ENCODE measurements at regions not wholly inside any gene's neighbourhood (a gene's known extent, or its start where the extent isn't known, plus 50 kb on each side); places are given as distances from the start of the nearest gene placed in this dataset.

DNA sequence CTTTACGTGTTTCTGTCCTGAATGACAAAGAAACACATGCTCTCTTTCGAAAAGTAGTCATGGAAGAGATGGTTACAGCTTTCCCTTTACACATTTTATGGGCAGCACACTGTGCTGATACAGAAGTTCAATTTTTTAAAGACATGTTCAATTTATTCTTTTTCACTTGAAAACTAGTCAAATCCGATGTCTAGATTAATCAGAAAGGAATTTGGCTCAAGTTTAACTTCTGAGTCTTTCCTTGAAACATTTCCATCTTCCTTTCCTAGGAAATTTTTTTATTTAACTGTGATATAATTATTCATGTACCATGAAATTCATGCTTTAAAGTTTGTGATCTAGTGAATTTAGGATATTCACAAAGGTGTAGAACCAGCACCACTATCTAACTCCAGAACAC, 360.1 kb downstream of the TNS3 start:
- Histone ChIP-seq H3K9me3 (ENCODE audit: control insufficient read depth, insufficient read depth, low read length) (no peaks in the 10 kb centered on the region), H3K36me3 (ENCODE audit: control insufficient read depth, insufficient read depth, low read length) (no peaks in the 10 kb centered on the region), H3K4me3 (ENCODE audit: low read depth, low read length) (no peak overlapping the region), H3K27me3 (ENCODE audit: control insufficient read depth, insufficient read depth, low read length) (no peaks in the 10 kb centered on the region), H3K9ac (ENCODE audit: low read depth, low read length) (no peak overlapping the region), H3K4me1 (ENCODE audit: control insufficient read depth, insufficient read depth, low read length) (no peaks in the 10 kb centered on the region)

- Histone ChIP-seq H3K4me1 (ENCODE audit: control insufficient read depth, insufficient read depth, low read length) (no peaks in the 10 kb centered on the region), H3K36me3 (ENCODE audit: control insufficient read depth, insufficient read depth, low read length) (no peaks in the 10 kb centered on the region), H3K27me3 (ENCODE audit: control insufficient read depth, insufficient read depth, low read length) (no peaks in the 10 kb centered on the region), H3K4me3 (ENCODE audit: low read depth, low read length) (no peak overlapping the region), H3K9ac (ENCODE audit: low read depth, low read length) (no peak overlapping the region), H3K9me3 (ENCODE audit: control insufficient read depth, insufficient read depth, low read length) (no peaks in the 10 kb centered on the region)
Observed at GRCh38 chr7:47218378-47219176, 363.3 kb downstream of the TNS3 start.

DNA sequence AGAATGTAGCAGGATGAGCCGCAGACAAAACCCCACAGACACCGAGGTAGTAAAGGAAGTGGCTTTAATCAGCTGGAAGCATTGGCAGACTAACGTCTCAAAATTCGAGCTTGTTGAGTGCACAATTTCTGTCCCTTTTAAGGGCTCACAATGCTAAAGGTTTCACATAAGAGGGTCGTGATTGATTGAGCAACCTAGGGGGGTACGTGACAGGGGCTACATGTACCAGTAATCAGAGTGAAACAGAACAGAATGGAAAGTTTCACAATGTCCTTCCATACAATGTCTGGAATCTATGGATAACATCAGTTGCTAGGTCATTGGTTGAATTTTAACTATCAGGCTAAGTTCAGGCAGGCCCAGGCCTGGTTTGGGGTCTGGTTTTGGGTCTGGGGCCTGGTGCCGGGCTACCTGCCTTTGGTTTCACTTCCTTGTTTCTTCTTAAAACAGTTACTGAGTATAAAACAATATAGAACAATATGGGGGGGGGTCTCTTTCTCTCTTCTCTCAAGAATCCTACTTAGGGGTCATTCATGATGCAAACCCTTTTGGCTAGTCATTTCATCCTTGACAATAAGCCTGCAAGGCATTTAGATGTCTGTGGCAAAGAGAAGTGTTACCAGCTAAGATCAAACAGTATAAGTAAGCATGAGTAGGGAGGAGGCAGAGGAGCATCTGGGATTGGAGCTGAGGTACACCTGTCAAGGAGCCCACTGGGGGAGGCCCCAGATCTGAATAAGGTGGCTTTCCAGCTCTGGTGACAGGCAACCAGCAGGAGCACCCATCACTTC, 364.1 kb downstream of the TNS3 start:
- Histone ChIP-seq H3K9me3 (ENCODE audit: control insufficient read depth, insufficient read depth, low read length) (no peaks in the 10 kb centered on the region), H3K9ac (ENCODE audit: low read depth, low read length) (no peak overlapping the region), H3K36me3 (ENCODE audit: control insufficient read depth, insufficient read depth, low read length) (no peaks in the 10 kb centered on the region), H3K4me1 (ENCODE audit: control insufficient read depth, insufficient read depth, low read length) (no peaks in the 10 kb centered on the region), H3K27me3 (ENCODE audit: control insufficient read depth, insufficient read depth, low read length) (no peaks in the 10 kb centered on the region), H3K4me3 (ENCODE audit: low read depth, low read length) (no peak overlapping the region)

DNA sequence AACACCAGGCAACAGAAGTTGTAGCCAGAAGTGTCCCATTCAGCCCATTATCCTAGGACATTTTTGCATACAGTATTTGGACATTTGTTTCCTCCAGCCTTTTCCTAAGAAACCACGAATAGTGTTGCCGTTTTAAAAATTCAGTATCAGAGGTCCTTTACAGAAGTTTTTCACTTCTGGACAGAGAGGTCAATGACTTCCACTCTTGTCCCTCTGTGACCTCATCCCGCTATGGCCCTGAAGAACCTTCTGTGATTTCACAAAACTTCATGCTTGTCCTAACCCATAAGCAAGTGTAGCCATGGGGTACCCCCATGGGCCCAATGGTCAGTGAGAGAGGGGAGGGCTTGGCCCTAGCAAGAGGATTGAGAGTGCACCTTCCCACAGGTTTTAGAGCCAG, 364.8 kb downstream of the TNS3 start:
- H3K27me3 ChIP-seq (ENCODE audit: control insufficient read depth, insufficient read depth, low read length), result no peaks in the 10 kb centered on the region
- H3K4me3 ChIP-seq (ENCODE audit: low read depth, low read length), result no peak overlapping the region
- no peaks in the 10 kb centered on the region for H3K36me3 ChIP-seq (ENCODE audit: control insufficient read depth, insufficient read depth, low read length)
- H3K4me1 ChIP-seq (ENCODE audit: control insufficient read depth, insufficient read depth, low read length), result no peaks in the 10 kb centered on the region
- H3K9me3 ChIP-seq (ENCODE audit: control insufficient read depth, insufficient read depth, low read length), result no peaks in the 10 kb centered on the region
- H3K9ac ChIP-seq (ENCODE audit: low read depth, low read length), result no peak overlapping the region

DNA sequence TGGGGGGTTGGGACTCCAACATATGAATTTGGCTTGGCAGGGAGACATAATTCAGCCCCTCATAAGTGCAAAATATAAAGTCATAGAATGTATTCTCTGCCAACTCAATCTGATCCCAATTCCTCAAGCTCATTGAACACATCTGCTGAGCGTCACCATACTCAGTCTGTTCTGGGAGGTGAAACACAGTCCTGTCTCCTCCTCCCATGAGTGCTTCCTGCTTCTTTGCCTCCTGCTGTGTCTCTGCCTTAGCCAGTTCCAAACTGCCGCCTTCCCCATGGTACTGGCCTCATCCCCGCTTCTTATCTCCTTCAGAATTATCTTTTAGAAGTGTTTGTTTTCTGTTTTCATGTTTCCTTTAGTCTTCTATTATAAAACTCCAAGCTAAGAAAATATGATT, 365.5 kb downstream of the TNS3 start:
- H3K4me3 ChIP-seq (ENCODE audit: low read depth, low read length), result no peak overlapping the region
- H3K27me3 ChIP-seq (ENCODE audit: control insufficient read depth, insufficient read depth, low read length), result no peaks in the 10 kb centered on the region
- H3K9me3 ChIP-seq (ENCODE audit: control insufficient read depth, insufficient read depth, low read length), result no peaks in the 10 kb centered on the region
- no peak overlapping the region for H3K9ac ChIP-seq (ENCODE audit: low read depth, low read length)
- no peaks in the 10 kb centered on the region for H3K36me3 ChIP-seq (ENCODE audit: control insufficient read depth, insufficient read depth, low read length)
- no peaks in the 10 kb centered on the region for H3K4me1 ChIP-seq (ENCODE audit: control insufficient read depth, insufficient read depth, low read length)

- Histone ChIP-seq H3K4me3 (ENCODE audit: low read depth, low read length) (no peak overlapping the region), H3K27me3 (ENCODE audit: control insufficient read depth, insufficient read depth, low read length) (no peaks in the 10 kb centered on the region), H3K9ac (ENCODE audit: low read depth, low read length) (no peak overlapping the region), H3K9me3 (ENCODE audit: control insufficient read depth, insufficient read depth, low read length) (no peaks in the 10 kb centered on the region), H3K4me1 (ENCODE audit: control insufficient read depth, insufficient read depth, low read length) (peaks cover 3% of the 10 kb centered on the region), H3K36me3 (ENCODE audit: control insufficient read depth, insufficient read depth, low read length) (no peaks in the 10 kb centered on the region)
Observed at GRCh38 chr7:47215640-47216039, 366.3 kb downstream of the TNS3 start.

DNA sequence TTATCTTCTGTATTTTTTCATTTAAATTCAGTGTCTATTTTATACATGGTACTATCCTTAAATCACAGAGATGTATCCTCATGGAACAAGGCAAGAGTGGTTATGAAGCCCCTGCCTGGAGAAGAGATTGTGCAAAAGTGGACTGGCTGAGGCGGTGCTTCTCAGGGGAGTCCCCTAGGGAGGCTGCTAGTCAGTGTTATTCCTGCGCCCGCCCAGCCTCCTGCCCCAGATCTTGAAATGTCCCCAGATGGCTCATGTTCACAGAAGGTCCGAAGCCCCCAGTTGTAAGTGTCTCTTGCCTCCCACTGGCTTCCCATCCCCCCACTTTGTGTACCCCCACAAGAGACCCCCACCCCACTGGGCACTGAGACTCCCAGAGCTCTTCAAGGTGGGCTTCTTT, 366.9 kb downstream of the TNS3 start:
- no peaks in the 10 kb centered on the region for H3K27me3 ChIP-seq (ENCODE audit: control insufficient read depth, insufficient read depth, low read length)
- no peaks in the 10 kb centered on the region for H3K36me3 ChIP-seq (ENCODE audit: control insufficient read depth, insufficient read depth, low read length)
- no peak overlapping the region for H3K9ac ChIP-seq (ENCODE audit: low read depth, low read length)
- no peaks in the 10 kb centered on the region for H3K9me3 ChIP-seq (ENCODE audit: control insufficient read depth, insufficient read depth, low read length)
- H3K4me3 ChIP-seq (ENCODE audit: low read depth, low read length), result no peak overlapping the region
- peaks cover 3% of the 10 kb centered on the region for H3K4me1 ChIP-seq (ENCODE audit: control insufficient read depth, insufficient read depth, low read length)

GRCh38 chr7:47213276-47213675, 368.6 kb downstream of the TNS3 start:
- Histone ChIP-seq H3K4me3 (ENCODE audit: low read depth, low read length) (no peak overlapping the region), H3K27me3 (ENCODE audit: control insufficient read depth, insufficient read depth, low read length) (no peaks in the 10 kb centered on the region)

DNA sequence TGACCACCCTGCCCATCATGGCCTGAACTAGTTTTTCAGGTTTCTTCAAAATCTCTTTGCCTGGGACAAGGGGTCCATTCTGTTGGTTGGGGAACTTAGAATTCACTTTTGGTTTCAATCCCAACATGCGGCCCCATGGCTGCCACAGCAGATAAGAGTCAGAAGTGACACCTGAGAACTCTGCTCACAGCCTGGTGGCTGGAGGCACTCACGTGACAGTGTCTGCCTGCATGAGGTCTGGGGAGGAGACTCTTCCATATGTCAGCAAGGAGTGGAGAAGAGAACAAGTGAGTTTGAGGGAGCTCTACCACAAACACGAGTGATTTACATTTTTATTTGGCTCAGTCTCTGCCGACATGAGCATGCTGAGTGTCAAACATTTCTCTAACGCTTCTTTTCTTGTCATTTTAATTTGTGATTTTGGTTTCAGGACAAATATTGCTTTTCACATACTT, 370.4 kb downstream of the TNS3 start:
- Histone ChIP-seq H3K4me3 (ENCODE audit: low read depth, low read length) (no peak overlapping the region), H3K4me1 (ENCODE audit: control insufficient read depth, insufficient read depth, low read length) (peaks cover 3% of the 10 kb centered on the region), H3K27me3 (ENCODE audit: control insufficient read depth, insufficient read depth, low read length) (no peaks in the 10 kb centered on the region), H3K9ac (ENCODE audit: low read depth, low read length) (no peak overlapping the region), H3K36me3 (ENCODE audit: control insufficient read depth, insufficient read depth, low read length) (no peaks in the 10 kb centered on the region), H3K9me3 (ENCODE audit: control insufficient read depth, insufficient read depth, low read length) (no peaks in the 10 kb centered on the region)

More at GRCh38 chr7:47213276-47213675, 368.6 kb downstream of the TNS3 start:
- Histone ChIP-seq H3K9me3 (ENCODE audit: control insufficient read depth, insufficient read depth, low read length) (no peaks in the 10 kb centered on the region), H3K9ac (ENCODE audit: low read depth, low read length) (no peak overlapping the region), H3K4me1 (ENCODE audit: control insufficient read depth, insufficient read depth, low read length) (peaks cover 3% of the 10 kb centered on the region), H3K36me3 (ENCODE audit: control insufficient read depth, insufficient read depth, low read length) (no peaks in the 10 kb centered on the region)

DNA sequence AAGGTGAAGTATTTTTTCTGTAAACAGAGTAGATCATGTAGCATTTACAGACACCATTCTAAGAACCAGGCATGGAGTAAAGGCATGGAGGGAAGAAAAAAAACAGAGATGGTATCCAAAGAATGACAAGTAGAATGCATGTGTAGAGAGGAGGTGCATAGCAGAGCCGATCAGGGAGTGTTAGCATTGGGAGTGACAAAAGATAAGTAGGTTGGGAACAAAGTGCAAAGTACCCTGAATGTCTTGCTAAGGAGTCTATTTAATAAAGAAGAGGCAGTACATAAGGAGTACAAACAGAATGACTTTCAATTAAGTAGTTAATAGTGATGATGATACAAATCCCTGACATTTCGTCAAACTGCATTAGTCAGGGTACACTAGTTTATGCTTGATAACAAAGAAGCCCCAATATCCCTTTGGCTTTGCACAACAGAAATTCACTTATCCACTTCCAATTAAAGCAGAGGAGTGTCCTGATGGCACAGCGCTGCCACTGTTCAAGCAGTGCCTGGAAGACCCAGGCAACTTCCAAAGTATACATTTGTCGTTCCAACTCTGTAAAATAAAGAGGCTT, 371.5 kb downstream of the TNS3 start:
- Histone ChIP-seq H3K9ac (ENCODE audit: low read depth, low read length) (no peak overlapping the region), H3K4me1 (ENCODE audit: control insufficient read depth, insufficient read depth, low read length) (peaks cover 3% of the 10 kb centered on the region), H3K36me3 (ENCODE audit: control insufficient read depth, insufficient read depth, low read length) (no peaks in the 10 kb centered on the region), H3K9me3 (ENCODE audit: control insufficient read depth, insufficient read depth, low read length) (no peaks in the 10 kb centered on the region), H3K4me3 (ENCODE audit: low read depth, low read length) (no peak overlapping the region), H3K27me3 (ENCODE audit: control insufficient read depth, insufficient read depth, low read length) (no peaks in the 10 kb centered on the region)

GRCh38 chr7:47207956-47208355, 374.0 kb downstream of the TNS3 start:
- no peaks in the 10 kb centered on the region for H3K36me3 ChIP-seq (ENCODE audit: control insufficient read depth, insufficient read depth, low read length)
- no peak overlapping the region for H3K9ac ChIP-seq (ENCODE audit: low read depth, low read length)
- H3K9me3 ChIP-seq (ENCODE audit: control insufficient read depth, insufficient read depth, low read length), result no peaks in the 10 kb centered on the region
- H3K4me3 ChIP-seq (ENCODE audit: low read depth, low read length), result no peak overlapping the region
- H3K27me3 ChIP-seq (ENCODE audit: control insufficient read depth, insufficient read depth, low read length), result no peaks in the 10 kb centered on the region
- H3K4me1 ChIP-seq (ENCODE audit: control insufficient read depth, insufficient read depth, low read length), result peaks cover 3% of the 10 kb centered on the region
